Suppressor macrophage treated with lipopolysaccharide for 4 hours (primary cell): ENCODE measurements at regions not wholly inside any gene's neighbourhood (a gene's known extent, or its start where the extent isn't known, plus 50 kb on each side); places are given as distances from the start of the nearest gene placed in this dataset.

Experiments used
- DNase-seq: peaks from one replicate; pipeline ENCODE4 v3.0.0-alpha.2; 2020

DNA sequence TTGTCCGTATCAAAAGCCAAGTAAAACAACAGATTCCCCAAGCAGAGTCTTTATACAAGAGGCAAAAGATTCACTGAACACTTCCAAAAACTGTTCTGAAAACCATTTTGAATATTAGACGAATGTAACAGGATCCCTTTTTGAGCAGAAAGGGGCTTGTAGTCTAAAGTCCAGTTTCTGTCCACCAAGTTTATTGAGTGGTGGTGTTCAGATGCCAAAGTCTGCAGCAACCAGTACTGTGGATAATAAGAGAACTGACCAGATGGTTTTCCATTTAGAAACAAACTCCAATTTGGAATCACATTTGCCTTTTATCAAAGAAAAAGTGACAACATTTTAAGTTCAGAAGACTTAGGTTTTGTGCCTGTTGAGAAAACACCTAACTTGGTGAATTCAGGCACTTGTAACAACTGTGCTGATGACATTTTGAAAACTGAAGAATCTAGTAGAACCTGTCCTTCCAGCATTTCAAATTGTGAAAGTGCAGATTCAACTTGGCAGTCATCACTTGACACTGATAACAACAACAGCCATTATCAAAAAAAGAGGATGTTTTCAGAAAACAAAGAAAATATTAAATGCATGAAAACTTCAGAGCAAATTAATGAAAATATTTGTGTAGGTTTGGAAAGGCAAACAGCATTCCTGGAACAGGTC, 217.1 kb downstream of the CSNK2A3 start:
- DNase-seq = no peak

DNA sequence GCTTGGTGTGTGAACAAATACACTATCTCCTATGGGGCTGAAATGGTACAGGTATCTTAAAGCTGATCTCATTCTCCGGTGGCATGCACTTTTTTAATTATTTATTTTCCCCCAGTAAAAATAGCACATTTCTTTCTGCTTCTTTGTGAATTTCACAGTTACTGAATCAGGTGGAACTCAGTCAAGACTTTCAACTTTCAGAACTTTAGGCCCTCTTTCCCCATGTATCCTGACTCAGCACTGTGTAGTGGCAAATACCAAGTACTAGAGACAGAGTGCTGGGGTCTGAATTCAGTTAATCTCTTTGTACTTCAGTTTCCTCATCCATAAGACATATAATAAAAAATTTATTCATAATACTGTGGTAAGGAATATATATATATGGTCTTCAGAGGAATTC, 223.9 kb downstream of the CSNK2A3 start:
- DNase-seq = no peak

DNA sequence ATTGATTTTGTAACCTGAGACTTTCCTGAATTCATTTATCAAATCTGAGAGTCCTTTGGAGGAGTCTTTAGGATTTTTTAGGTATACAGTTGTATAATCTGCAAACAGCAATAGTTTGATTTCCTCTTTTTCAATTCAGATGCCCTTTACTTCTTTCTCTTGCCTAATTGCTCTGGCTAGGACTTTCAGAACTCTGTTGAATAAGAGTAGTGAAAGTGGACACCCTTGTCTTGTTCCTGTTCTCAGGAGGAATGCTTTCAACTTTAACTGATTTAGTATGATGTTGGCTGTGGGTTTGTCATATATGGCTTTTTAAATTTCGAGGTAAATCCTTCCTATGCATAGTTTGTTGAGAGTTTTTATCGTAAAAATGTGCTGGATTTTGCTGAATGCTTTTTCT, 227.4 kb downstream of the CSNK2A3 start:
- peak; percentile 48 for DNase-seq

DNA sequence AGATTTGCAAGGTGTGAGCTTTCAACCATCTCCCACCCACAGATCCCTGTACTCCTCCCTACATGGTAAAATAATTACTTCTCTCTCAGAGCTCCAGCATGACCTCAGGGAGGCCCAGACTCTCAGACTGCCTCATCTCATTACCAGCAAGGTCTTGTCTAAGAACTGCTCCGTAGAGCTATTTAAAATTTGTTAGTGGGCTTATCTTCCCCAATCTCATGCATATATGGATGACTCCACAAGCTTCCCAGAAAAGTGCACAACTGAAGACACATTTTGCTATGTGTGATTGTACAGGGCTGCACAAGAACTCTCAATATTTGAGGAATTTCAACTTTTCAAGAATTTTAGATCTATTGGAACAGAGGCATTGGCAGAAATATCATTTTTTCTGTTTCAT, 230.3 kb downstream of the CSNK2A3 start:
- DNase-seq = no peak

DNA sequence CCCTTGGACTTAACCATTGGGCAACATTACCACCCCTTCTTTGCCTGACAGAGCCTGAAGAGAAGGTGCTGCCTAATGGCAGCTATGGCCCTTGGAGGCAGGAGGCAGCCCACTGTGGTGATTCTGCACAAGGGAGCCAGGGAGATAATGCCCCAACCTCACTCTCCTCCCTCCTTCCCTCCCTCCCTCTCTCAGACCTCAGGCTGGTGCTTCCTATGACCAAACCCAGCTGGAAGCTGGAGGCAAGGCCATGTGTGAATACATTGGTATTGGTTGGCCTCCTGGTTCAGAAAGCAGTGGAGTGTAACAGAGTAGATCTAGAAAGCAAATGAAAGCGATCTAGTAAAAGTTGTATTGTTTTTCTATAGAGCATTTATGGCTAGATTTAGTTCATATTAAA, 233.1 kb downstream of the CSNK2A3 start:
- DNase-seq = no peak

DNA sequence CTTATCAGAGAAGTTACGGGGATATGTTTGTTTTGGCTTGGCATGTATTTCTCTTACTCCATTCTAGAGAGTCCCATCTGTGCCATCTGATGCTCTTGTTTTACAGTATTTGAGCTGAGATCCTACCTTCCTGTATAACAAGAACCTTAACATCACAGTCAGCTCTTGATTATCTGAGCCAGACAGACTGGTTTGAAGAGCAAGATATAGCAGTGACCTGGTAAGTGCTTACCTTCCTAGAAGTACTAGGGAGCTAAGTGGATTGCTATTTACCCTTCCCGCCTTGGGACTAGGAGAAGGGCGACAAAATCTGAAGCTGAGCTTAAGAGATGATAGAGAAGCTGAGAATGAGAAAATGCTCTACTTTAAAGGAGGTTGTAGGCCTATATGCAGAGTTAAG, 235.3 kb downstream of the CSNK2A3 start:
- no peak for DNase-seq

DNA sequence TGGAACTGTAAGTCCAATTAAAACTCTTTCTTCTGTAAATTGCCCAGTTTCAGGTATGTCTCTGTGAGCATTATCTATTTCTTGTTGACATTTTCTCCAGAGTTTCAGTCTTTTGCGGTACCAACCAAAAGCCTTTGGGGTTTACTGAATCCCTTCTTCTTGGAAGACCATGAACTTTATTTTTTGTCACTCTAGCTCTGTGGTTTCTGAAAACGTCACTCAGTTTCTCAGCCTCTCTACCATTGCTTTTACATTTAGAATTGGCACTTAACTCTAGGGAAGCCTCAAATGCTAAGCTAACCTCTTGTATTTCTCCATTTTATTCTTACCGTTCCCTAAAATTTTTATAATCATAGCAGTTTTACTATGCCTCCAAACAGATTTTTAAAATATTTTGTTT, 237.6 kb downstream of the CSNK2A3 start:
- DNase-seq = no peak

DNA sequence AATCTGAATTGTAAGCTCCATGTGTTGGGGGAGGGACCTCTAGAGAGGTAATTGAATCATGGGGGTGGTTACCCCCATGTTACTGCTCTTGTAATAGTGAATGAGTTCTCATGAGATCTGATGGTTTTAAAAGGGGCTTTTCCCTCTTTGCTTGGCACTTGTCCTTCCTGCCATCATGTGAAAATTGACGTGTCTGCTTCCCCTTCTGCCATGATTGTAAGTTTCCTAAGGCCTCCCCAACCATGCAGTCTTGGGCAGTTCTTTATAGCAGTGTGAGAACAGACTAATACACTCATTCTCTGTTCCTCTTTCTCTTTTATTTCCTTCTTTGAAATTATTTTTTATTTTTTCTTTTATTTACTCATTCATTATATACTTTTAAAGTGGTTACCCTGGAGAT, 239.4 kb downstream of the CSNK2A3 start:
- DNase-seq = peak; percentile 49

DNA sequence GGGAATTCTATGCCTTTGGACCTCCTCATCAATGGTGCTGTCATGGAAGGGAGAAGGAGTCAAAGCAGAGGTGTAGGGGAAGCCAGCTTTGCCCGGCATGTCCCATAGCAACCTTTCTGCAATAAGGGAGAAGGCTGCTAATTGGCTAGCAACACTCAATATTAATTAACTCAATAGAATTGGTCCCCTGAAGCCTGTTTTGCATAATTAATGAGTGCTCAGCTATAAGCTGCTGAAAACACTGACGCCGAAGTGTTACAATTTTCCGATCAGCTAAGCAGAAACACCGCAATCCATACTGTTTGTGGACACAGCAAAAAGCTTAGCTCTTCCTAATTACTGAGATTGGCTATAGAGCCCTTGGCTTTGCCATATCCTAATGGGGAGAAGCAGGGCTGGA, 245.0 kb downstream of the CSNK2A3 start:
- DNase-seq = no peak

DNA sequence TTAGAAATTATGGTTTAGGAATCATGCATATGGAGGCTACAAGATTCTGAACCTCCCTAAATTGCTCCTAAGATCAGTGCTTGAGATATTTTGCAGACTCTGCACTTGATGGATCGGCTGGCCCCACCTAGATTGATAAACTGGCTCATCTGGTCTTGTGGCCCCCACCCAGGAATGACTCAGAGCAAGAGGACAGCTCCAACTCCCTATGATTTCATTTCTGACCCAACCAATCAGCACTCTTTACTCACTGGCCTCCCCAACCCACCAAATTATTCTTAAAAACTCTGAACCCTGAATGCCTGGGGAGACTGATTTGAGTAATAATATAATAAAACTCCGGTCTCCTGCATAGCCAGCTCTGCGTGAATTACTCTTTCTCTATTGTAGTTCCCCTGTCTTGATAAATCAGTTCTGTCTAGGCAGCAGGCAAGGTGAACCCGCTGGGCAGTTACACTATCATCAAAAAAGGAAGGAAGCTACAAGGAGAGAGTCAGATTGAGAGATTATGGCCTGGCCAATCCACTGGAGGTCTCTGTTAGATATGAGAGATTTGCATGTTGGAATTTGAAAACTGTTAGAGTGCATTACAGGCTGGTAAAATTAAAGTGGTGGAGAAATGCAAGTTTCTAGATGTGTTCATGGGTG, 245.8 kb downstream of the CSNK2A3 start:
- DNase-seq = no peak

DNA sequence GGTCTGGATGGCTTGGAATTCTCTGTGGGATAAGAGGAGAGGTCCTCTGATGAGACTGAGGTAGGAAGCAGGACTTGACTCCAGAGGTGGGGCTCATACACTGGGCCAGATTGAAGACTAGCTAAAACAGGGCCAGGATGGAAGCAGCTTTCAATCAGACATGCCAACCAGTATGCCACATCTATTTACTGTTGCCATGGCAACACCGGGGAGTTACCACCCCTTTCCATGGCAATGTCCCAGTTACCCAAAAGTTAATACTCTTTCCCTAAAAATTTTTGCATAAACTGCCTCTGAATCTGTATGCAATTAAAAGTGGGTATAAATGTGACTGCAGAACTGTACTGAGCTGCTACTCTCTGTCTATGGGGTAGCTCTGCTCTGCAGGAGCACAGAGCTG, 247.5 kb upstream of the ZBED5 start:
- no peak for DNase-seq

DNA sequence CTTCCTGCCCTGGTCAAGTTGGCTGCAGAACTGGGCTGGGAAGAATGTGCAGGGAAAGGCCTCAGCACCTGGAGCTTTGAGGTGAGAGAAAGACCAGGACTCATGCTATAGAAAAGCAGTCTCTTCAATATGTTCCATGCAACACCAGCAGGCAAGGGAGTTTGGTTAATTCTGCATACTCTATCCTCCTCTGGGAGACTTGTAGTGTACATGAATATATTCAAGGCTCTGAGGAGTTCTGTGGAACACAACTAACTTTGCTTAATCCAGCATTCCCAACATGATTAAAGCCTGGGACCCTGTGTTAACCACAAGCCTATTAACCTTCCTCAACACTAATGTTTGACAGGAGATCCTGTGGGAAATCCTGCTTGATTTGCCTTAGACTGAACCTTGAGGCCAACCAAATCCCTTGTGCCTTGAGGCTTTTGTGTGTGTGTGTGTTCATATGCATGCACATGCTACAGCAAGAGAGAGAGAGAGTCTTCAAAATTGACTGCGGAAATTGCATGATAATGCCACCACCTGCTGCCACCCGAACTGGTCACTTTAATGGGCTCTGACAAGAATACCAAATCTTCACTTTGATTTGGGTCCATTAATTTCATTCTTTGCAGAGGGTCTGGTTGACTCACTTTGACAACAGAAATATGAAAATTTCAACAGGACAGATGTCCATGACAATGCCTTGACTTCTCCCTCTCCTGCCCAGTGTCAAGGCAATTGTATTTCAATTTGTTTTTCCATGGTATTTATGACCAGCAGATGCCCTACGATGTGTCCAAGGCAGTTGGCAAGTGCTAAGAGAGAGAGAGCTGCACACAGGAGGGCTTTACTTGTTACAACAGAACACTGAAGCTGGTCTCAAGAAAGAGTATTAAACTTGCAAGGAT, 238.2 kb upstream of the ZBED5 start:
- DNase-seq = no peak

DNA sequence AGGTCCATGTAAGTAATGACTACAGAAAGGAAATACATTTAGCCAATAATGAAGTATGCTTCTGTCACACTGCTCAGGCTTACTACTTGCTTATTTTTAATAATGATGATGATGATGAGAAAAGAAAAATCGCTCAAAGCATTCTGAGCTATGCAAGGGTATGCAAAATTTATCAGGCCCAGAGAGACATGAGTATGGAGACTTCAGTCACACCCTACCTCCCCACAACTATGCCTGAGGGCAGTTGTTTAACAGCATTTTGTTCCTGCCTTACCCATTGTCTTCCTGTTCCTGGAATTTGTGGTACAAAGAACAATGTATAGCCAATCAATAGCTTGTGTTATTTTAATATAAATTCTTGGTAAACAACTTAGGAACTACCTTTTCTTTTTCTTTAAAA, 232.6 kb upstream of the ZBED5 start:
- no peak for DNase-seq

DNA sequence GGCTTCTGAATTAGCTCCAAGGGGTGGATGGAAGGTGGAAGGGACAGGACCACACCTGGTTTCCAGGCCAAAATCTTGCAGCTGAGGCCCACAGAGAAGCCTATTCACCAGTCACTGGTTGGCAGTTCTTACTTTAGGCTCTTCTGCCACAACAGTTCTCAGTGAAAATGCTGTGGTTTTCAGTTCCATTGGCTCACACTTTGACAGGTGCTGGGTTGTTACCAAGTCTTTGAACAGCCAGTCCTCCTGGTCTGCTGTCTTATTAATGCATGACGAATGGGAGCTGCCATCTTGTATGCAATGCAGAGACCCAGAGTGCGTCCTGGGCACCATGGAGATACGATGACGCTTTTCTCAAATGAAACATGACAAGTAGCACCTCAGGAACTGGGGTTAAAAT, 232.0 kb upstream of the ZBED5 start:
- DNase-seq = no peak

DNA sequence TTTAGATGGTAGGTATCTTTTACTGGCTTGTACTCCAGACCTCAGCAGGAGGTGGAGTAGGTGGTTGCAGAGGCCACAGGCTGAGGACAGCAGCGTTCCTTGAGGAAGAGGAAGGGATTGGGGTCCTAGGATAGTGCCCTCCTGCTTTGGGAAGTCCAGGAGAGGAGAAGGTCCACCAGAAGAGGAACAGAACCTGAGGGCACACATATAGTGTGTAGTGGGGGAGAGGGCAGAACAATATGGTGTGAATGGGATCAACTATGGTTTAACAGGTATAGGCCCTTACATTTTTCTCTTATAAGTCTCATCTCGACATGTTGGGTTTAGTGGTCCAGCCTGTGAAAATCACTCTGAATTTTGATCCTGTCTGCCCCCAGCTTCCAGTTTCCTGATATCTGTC, 229.1 kb upstream of the ZBED5 start:
- DNase-seq = no peak

DNA sequence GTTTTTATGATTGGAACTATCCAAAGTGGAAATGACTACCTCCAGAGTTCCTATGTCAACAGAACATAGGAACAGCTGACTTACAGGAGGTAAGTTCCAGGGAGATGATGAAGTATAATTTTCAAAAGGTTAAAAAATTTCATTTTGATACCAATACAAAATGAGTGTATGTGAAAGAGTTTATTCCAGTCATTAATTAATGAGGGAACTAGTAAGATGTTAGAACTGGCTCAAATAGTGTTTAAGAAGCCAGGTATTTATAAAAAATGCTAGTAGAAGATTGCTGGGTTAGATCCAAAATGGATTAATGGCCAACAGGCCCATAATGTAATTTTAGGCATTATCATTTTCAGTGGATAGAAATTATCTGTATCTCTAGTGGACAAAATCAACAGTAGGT, 227.7 kb upstream of the ZBED5 start:
- DNase-seq = no peak

DNA sequence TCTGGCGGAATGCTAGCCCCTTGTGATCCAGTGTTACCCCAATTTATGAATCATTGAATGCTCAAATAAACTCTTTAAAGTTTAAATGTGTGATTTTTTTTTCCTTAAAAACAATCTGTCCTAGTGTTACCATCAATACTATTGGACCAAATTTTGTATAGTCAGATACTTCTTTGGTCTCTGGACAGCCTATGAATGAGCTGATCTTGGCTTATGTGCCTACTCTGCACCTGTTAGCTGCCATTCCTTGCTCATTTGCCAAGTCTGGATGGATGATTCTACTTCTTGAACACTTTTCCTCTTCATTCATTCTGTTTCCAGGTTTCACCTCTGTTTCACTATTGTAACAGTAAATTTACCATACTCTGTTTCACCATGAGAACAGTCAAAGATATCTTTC, 226.5 kb upstream of the ZBED5 start:
- no peak for DNase-seq

DNA sequence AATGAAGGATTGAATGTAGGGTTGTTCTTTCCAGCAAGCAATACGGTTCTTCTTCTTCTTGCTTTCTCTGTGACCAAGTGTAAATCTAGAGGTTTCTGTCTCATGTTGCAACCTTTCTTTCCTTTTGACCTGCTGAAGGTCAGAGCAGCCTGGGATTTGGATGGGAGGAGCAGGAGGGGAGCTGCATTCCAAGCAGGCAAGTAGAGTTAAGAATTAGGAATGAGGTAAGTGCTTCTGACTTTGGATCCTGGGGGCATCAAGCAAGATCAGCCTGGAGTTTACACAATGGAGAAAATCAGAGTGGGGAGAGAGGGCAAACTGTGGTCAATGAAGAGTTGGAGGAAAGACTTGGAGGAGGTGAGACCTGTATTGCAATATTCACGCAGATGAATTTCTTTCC, 225.6 kb upstream of the ZBED5 start:
- no peak for DNase-seq

DNA sequence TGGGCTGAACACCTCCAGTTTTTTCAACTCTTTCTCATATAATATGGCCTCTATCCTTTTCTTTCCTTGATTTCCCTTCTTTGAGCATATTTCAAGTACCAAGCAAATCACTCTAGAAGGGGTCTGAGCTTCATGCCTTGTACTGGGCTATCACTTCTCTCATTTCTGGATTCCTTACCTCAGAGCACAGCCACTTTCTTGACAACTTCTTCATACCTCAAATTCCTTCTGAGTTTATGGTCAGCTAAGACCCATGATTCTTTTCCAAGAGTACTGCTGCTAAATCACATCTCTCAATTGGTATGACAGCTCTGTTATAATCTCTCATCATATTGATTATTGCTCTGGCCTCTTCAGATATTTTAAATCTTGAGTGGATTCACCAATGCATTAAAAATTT, 224.8 kb upstream of the ZBED5 start:
- no peak for DNase-seq

DNA sequence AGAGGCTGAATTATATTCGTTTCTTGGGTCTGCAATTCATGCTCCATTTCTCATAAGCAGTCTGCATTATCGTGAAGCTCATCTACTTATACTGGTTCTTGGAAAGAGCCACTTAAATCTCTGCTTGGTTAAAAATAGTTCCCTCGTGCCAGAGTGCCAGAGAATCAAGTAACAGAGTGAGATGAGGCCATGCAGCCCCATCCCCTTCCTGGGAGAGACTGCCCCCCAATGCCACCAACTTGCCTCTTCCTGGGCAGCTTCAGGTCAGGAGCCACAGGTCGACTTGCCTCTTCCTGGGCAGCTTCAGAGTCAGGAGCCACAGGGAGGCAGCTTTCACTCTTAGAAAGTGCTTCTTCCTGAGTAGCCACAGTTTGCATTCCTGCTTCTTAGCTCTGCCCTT, 223.9 kb upstream of the ZBED5 start:
- DNase-seq = no peak

DNA sequence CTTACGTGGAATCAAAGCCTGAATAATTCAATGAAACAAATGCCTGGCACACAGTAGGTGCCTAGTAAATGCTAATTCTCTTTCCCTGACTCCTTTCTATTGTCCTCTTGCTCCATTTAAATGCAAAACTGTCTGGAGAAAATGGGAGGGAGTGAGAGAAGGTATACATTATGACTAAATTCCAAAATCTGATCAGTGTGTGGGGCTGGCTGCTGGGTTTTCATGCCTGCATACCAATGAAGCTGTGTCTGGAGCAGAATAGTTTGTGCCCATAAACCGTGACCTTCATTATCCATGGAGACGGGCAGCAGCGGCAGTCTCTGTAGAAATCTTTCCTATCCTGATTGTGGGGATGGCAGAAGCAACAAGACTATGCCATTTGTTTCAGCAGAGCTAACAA, 223.4 kb upstream of the ZBED5 start:
- no peak for DNase-seq

DNA sequence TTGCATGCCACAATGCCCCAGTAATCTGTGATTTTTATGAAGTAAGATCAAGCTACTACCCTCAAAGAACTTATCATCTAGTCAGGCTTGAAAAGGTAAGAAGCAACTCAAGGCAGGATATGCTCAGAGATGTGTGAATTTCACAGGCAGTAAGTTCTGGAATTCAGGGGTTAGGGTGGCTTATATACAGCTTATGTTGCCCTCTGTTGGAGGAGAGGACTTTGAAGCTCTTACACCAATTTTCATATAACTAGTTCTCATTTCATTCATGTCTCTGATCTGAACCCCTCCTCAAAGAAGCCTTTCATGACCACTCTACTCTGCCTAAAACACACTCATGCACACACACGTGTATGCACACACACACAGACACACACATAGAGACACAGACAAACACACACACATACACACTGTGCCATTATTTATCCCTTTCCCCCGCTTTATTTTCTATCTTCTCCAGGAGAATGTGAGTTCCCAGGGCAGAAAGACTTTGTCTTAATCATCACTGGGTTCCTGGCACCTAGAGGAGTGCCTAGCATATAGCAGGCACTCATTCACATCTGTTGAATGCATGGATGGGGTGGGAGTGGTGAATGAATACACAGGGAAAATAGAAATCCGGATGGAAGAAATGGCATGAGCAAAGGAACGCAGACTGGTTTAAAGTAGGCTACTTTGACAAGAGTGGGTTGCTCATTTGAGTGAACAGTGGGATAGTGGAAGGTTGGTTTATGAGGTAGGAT, 220.7 kb upstream of the ZBED5 start:
- DNase-seq = no peak

DNA sequence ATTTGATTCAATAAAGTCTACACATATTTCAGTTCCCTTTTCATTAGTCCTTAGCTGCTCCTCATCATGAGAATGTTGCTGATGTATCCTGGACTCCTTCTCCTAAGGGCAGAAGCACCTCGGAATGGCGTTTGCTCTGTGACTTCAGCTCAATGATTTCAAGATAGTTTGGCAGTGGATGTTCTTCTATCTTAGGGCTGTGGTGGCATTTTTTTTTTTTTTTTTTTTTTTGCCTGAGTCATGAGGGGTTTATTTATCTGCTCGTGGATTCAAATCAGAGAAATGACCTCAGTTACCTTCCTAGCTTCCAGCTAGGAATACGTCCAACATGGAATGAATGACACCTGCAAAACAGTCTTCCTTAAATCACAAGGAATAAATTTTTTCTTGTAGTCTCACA, 220.0 kb upstream of the ZBED5 start:
- no peak for DNase-seq

DNA sequence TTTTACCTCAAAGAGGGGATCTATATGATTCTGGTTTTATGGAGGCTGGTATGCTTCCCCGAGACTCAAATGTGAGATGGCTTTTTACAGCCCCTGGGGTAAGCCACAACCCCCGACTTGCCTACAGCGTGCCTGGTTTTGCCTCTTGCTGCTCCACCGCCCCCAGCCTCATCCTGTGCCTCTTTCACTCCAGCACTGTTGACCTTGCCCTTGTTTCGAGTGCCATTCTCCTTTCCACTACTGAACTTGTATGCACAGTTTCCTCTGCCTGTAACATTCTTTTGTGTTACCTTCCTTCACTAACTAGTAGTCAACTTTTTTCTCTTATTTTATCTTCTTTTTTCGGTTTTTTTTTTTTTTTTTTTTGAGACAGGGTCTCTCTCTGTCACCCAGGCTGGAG, 219.0 kb upstream of the ZBED5 start:
- no peak for DNase-seq
